ENCODE measurements at regions not wholly inside any gene's neighbourhood (a gene's known extent, or its start where the extent isn't known, plus 50 kb on each side); places are given as distances from the start of the nearest gene placed in this dataset.
A peak's percentile ranks its signal among the peaks of the same experiment; 100 is the strongest.

GRCh38 chr5:34487159-34487879, 168.8 kb upstream of the RAI14 start:
- DNase-seq = no peak

GRCh38 chr5:34487956-34488355, 168.2 kb upstream of the RAI14 start:
- DNase-seq = no peak

DNA sequence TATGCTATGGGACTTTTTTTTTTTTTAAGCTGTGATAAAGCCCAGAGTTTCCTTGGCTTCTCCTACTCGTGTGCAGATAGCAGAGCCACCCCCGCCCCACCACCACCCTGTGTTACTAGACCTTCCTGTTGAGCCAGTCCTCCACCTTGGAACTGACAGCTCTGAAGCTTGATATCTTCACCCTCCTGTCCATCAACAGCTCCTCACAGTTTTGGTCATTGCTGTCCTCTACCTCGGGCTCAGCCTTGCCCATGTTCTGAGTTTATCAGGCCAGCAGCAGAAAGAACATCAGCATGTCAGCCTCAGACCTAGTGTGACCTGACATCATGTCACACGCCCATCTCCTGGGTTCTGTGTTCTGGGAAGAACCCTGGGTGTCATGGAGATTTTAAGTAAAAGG, 167.1 kb upstream of the RAI14 start:
- DNase-seq = no peak

GRCh38 chr5:34490506-34491250, 165.4 kb upstream of the RAI14 start:
- no peak for DNase-seq

DNA sequence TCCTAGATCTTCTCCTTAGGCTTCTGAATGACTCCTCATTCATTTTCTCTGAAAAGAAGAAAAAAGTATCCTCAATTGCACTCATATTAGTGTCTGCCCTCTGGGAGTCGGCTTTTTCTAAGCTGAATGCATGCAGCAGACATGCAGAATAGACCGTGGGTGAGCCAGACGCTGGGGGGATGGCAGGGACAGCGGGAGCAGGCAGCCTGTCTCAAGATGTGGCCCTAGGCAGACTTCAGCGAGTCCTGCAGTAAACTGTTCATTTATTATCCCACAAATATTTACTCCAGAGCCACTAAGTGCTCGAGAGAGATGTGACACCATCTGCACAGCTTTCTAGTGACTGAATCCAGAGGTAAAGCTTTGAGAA, 164.9 kb upstream of the RAI14 start:
- DNase-seq = no peak

DNA sequence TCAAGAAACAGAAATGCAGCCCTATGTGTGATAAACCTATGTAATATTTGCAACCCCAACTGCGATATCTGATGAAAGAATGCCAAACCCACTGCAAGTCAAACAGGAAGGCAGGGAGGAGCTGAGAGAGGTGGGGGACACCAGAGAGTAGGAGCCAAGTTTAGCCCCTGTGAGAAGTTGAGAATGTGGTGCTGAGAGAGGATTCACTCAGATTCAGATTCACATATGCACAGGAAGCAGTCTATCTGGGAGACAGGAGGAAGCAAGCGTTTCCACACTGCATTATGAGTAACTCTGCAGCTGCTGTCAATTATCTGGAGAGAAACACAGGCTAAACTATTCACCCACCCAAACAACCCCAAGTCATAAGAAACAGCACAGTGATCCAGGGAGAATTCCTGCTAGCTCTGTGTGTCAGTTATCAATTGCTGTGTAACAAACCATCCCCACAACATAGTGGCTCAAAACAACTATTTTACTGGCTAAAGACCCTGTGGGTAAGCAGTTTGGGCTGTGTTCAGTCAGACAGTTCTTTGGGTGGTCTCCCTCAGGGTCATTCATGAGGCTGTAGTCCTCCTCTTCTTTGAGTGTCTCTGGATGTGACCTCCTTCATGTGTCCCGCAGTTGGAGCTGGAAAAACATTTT, 161.9 kb upstream of the RAI14 start:
- no peak for DNase-seq

GRCh38 chr5:34495178-34495577, 160.9 kb upstream of the RAI14 start:
- DNase-seq = no peak

DNA sequence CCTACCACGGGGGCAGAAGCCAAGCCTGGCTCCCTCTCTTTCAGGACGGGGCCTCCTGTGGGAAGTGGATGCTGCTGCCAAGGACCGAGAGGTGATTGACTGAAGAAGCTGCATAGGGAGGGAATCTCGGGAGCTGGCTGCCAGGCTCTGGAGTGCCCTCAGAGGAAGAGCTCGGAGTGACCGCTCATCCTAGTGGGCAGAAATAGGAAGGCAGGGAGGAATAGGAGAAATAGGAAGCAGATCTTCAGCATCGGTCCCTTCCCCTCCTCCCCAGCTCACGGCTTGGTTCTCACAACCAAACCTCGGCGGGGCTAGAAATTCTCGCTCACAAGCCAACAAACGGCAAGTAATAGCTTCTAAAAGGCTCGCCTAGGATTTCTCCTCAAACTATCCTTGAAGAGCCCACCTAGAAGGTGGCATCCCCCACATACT, 159.9 kb upstream of the RAI14 start:
- DNase-seq = no peak

DNA sequence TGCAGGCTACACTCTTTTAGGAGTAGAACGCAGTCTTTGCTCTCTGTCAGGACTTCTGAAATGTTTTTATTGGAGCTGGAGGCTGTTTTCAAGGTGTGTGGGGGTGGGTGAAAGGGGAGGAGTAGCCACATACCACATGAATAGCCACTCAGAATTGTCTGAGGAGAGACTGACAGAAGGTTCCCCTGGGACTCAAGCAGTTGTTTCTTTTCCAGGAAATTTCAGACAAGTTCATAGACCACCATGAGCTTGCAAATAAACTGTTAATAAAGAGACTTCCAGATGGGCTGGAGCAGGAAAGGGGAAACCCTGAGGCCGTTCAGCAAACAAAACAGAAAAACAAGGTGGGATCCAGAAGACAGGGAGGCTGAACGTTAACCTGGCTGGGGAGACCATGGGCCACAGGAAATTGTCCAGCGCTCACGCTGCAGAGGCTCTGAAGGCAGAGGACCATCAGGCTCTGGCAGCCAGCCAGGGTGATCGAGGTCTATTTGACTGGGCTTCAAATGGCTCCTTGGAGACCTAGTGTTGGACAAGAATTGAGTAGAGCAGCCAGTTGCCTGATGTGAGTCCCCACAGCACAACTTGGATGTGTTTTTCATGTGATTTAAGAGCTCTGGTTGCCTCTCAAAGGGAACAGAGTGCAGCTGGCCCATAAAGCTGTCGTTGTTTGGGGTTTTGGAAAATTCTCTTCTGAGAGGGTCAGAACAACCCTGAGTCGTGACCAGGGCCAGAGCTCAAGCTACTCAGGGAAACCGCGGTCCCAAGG, 159.2 kb upstream of the RAI14 start:
- no peak for DNase-seq

DNA sequence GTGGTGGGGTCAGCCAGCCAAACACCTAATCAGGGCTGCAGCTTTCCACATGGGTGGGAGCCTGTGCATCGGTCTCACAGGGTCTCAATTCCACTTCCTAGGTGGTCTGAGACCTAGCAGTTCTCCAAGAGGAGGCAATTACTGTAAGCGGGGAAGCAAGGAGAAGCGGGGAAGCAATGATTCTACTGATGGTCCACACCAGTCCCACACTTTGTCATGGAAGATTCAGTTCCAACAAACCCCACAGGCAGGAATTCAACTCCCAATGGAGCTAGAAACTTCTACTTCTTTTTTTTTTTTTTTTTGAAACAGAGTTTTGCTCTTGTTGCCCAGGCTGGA, 158.7 kb upstream of the RAI14 start:
- no peak for DNase-seq

- no peak for DNase-seq
Observed at GRCh38 chr5:34498572-34498971, 157.6 kb upstream of the RAI14 start.

DNA sequence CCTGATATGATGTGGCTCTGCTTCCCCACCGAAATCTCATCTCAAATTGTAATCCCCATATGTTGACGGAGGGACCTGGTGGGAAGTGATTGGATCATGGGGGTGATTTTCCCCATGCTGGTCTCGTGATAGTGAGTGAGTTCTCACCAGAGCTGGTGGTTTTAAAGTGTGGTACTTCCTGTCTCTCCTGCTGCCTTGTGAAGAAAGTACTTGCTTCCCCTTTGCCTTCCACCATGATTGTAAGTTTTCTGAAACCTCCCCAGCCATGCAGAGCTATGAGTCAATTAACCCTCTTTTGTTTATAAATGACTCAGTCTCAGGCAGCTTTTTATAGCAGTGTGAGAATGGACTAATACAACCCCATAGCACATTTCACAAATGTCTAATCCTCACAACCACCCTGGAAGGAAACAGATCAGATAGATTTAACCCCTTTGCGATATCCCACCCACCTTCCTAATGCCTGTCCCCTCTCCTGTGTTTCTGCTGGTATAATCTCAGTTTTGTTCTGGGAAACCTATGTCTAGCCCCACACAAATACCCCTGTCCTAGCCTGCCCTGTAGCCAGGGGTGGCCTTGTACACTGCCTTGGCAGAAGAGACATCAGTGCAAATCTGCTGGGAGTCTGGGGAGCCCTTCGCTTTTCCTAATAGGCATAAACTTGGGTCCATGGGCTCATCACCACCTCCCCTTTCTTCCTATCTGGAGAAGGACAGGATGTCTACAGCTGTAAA, 157.0 kb upstream of the RAI14 start:
- DNase-seq = no peak

DNA sequence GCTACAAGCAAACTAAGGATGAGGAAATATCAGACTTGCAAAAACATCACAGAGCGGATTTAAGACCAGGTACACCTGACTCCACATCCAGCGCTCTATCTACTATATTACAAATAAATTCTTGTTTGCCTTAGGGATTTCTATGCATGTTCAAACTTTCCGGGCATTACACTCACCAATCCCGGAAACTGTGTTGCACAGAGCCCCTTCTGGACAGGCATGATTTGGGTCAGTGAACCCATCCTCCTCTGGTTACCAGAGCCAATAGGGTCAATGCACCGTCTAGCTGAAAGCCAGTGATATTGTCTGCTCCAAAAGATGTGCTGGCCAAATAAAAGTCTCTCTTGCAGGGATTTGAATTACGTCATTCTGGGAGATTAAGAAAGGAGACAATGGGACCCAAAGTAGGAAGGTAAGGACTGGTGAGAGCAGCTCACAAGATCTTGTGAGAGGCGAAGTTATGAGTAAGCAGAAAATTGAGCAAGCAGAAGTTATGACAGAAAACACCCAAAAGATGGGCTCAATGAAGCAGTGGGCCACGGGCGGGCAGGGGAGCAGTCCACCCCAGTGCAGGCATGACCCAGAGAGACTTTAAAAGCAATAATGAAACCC, 155.8 kb upstream of the RAI14 start:
- no peak for DNase-seq

GRCh38 chr5:34501016-34501415, 155.1 kb upstream of the RAI14 start:
- no peak for DNase-seq

GRCh38 chr5:34501840-34502239, 154.3 kb upstream of the RAI14 start:
- no peak for DNase-seq

DNA sequence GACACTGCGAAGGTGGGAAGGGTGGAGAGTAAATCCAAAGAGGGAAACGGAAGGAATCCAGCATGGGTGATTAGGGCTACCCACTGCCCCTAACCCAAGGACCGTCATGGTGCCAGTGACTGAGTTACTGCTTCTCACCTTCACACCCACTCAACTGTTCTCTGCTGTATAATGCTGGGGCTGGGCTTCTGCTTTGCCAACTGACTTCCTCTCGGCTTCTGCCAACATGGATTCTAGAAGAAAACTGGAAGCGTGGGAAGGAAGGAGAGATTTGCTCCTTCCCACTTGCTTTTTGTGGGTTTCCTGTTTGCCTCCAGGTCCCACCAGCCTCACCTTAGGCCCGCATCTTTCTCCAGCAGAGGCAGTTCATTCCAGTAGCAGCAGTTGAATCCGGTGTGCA, 153.5 kb upstream of the RAI14 start:
- DNase-seq = no peak

DNA sequence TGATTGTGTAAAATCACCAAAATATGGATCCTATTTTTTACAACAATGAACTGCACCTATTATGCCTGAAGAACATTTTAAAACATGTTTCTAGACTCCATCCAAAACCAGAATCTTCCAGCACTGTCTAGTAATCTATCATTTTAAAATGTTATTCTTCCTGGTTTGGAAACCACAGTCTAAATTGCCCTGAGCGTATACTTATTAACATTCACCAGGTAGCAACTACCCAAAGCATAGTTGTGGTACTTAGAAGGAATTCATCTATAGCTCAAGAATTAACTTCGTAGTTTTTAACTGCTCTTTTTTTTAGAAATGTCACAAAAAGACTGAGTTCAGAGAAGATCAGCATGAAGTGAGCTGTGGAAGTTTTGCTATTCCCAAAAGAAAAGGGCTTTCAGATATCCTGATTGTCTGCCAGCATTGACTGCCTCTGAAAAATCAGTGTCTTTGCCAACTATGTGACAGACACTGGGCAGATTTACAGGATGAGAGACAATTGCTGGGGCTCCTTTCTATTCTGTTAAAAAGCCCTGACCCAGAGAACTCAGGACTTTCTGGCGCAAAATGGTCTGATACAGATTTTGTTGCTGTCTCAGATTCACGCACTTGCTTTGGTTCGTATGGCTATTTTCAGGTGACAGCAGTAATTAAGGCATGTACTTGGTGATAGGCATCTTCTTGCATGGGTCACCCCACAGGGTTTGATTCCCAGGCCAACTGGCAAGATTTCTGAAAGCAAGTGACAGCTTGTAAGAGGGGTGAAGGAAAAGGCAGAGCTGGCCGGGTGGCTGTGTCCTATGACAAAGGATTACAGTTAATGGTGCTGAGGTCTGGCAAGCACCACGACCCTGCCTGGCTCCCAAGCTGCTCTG, 152.5 kb upstream of the RAI14 start:
- DNase-seq = peak; percentile 13 to 47

DNA sequence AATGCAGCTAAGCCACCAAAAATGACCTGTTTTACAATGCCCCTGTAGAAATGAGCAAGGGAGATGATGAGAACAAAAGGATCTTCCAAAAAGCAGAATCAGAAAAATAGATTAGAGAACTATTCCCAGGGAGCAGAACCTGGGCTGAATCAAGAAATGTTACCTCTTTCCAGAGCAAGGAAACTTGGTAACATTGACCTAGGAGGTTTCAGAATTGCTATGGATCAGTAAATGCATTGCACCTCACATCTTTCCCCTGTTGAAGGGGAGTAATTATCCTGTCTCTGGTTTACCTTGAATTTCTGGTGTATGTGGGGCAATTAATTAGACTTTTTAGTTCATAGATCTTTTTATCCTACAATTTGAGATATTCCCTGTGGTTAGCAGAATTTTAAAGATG, 151.2 kb upstream of the RAI14 start:
- no peak for DNase-seq

- peak in 1 of 2 experiments; percentile 22 for DNase-seq
Observed at GRCh38 chr5:34505731-34506130, 150.4 kb upstream of the RAI14 start.

DNA sequence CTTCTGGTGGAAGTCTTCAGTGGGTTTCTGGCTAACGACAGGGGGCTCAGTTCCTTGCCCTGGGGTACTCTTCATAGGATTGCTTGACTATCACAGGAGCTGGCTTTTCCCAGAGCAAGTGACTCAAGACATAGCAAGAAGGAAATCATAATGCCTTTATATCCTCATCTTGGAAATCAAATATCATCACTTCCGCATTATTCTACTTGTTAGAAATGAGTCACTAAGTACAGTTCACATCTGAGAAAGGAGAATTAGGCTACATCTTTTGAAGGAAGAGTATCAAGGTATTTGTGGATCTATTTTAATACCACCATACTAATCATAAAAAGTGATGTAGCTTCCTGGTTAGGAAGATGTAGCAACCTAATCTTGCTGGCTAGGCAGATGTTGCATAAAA, 148.2 kb upstream of the RAI14 start:
- no peak for DNase-seq

GRCh38 chr5:34509392-34509791, 146.7 kb upstream of the RAI14 start:
- DNase-seq = no peak
